Calu3 (cell line): ENCODE measurements at regions not wholly inside any gene's neighbourhood (a gene's known extent, or its start where the extent isn't known, plus 50 kb on each side); places are given as distances from the start of the nearest gene placed in this dataset.

ENCODE experiments used
- BruUV-seq: library from RNA; stranded (reverse); fragments of 400-500 nt; replicated peaks from 2 replicates; lab custom pipeline; 2021; lab: Mats Ljungman, UMichigan
- CTCF ChIA-PET: fragments of 300-600 bp; sonication (Branson Sonifier 250); formaldehyde crosslinking; loops from one replicate; lab custom pipeline; 2022; ENCODE audit warnings: antibody characterized with exemption; lab: Charles Lee
- DNase-seq: peaks from one replicate; pipeline ENCODE4 v3.0.0; 2022
- H3K27ac Mint-ChIP-seq: one replicate; pipeline ENCODE4 v1.8.0; 2022; ENCODE audit warnings: mixed read lengths; ENCODE audit not compliant: unreplicated experiment
- H3K27me3 Mint-ChIP-seq: one replicate; pipeline ENCODE4 v1.8.0; 2022; ENCODE audit warnings: mixed read lengths; ENCODE audit not compliant: unreplicated experiment
- H3K36me3 Mint-ChIP-seq: one replicate; pipeline ENCODE4 v1.8.0; 2022; ENCODE audit warnings: mild to moderate bottlenecking, moderate library complexity, mixed read lengths; ENCODE audit not compliant: insufficient read depth, unreplicated experiment
- H3K4me1 Mint-ChIP-seq: one replicate; pipeline ENCODE4 v1.8.0; 2022; ENCODE audit warnings: mild to moderate bottlenecking, low read depth, mixed read lengths; ENCODE audit not compliant: unreplicated experiment
- H3K4me3 Mint-ChIP-seq: one replicate; pipeline ENCODE4 v1.8.0; 2022; ENCODE audit warnings: mild to moderate bottlenecking, low read depth, moderate library complexity, mixed read lengths; ENCODE audit not compliant: unreplicated experiment
- H3K9me3 Mint-ChIP-seq: one replicate; pipeline ENCODE4 v1.8.0; 2022; ENCODE audit warnings: low read depth, mixed read lengths; ENCODE audit not compliant: unreplicated experiment
- intact Hi-C: fragments of 100-400 bp; cut with micrococcal nuclease; formaldehyde crosslinking; loops from one replicate; pipeline ENCODE4 v1.10.0; 2022; ENCODE audit not compliant: unreplicated experiment
- TF ChIP-seq, protein P1 (sequence below): fragments of 200-600 bp; IDR thresholded peaks from one replicate; pipeline ENCODE4 v1.8.0; 2022; ENCODE audit warnings: antibody characterized with exemption; ENCODE audit not compliant: unreplicated experiment

DNA sequence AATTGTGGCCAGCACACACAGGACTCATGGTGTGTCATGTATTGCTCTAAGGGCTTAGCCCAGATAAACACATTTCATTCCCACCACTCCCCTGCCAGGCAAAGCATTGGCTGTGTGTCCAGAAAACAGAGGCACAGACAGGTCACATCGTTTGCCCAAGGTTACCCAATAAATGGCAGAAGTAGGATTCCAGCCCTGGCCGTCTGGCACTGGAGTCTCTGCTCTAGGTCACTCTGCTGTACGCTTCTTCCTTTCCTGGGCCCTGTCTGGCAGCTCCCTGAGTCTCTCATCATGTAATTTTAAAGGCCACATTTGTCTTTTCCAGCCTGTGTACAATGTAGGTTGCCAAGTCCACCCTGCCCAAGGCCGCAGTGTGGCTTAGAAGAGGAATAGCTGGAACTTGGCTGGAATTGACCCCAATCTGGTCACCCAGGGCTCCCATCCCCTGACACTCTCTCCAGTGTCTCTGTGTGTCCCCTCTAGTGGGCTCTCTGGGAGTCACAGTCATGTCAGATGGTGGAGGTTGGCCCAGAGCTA is 264.5 kb upstream of the TSHZ3 start:
- no TSS peak for BruUV-seq
- H3K27ac Mint-ChIP-seq = no peak overlapping the region

DNA sequence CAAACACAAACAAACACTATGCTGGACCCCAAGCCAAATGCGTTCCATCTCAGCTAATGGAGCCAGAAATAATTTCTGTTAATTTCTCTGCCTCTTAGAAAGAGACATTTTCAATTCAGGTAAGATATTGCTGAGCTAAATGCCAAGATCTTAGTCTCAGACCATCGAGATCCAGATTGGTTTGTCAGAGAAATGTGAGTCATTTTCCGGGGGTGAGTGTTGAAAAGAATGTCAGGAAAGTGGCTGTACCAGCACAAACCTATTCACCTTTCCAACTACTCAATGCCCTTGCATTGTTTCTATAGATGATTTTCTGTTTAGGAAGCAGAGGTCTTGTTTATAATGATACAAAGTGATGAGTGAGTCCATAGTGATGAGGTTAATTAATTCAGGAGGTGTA is 266.8 kb upstream of the TSHZ3 start:
- BruUV-seq = no TSS peak
- Mint-ChIP-seq H3K4me1 (no peaks in the 10 kb centered on the region), H3K27me3 (no peaks in the 10 kb centered on the region), H3K36me3 (no peaks in the 10 kb centered on the region), H3K9me3 (peaks cover 11% of the 10 kb centered on the region), H3K27ac (no peak overlapping the region), H3K4me3 (no peak overlapping the region)
- CTCF ChIA-PET = no interaction called here
- TF ChIP-seq, protein P1, sequence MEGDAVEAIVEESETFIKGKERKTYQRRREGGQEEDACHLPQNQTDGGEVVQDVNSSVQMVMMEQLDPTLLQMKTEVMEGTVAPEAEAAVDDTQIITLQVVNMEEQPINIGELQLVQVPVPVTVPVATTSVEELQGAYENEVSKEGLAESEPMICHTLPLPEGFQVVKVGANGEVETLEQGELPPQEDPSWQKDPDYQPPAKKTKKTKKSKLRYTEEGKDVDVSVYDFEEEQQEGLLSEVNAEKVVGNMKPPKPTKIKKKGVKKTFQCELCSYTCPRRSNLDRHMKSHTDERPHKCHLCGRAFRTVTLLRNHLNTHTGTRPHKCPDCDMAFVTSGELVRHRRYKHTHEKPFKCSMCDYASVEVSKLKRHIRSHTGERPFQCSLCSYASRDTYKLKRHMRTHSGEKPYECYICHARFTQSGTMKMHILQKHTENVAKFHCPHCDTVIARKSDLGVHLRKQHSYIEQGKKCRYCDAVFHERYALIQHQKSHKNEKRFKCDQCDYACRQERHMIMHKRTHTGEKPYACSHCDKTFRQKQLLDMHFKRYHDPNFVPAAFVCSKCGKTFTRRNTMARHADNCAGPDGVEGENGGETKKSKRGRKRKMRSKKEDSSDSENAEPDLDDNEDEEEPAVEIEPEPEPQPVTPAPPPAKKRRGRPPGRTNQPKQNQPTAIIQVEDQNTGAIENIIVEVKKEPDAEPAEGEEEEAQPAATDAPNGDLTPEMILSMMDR = no peak
- intact Hi-C loops = no loop called here
- no peak for DNase-seq

More for the DNA sequence above, 264.5 kb upstream of the TSHZ3 start:
- Mint-ChIP-seq H3K9me3 (peaks cover 8% of the 10 kb centered on the region), H3K4me3 (no peak overlapping the region), H3K36me3 (no peaks in the 10 kb centered on the region), H3K4me1 (no peaks in the 10 kb centered on the region), H3K27me3 (no peaks in the 10 kb centered on the region)
- TF ChIP-seq, protein P1 = no peak
- intact Hi-C loops = no loop called here
- CTCF ChIA-PET = interaction anchor here (0.6 kb wide), 1 partner anchor 426 kb away, joined by 3 read pairs; no protein-coding TSS in a partner anchor
- no peak for DNase-seq

DNA sequence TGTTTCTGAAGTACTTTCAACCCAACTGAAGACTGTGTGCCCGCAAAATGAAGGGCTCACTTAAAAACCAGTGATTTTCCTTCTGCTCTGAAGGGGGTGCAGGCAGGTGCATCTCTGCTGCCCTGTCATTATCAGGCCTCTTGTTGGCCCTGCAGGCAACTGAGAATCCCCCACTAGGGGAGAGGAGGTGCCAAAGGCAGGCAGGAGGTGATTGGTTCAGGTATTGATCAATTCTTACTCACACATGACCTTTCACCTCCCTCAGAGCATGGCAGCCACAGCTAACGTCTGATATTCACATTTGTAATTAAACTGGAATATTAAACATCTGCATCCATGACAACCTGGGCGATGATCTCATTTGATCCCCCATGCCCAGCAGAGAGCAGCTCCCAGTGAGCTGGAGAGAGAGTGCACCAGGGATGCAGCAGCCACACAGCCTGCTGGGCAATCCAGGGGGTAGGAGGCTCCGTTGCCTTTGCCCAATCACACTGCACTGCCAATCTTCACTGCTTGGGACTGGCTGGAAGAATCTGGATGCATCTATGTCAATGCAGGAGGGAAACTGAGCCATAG is 267.9 kb upstream of the TSHZ3 start:
- intact Hi-C loops = no loop called here
- Mint-ChIP-seq H3K27me3 (no peaks in the 10 kb centered on the region), H3K27ac (no peak overlapping the region), H3K36me3 (no peaks in the 10 kb centered on the region), H3K4me3 (no peak overlapping the region), H3K4me1 (no peaks in the 10 kb centered on the region), H3K9me3 (peaks cover 3% of the 10 kb centered on the region)
- CTCF ChIA-PET = no interaction called here
- no TSS peak for BruUV-seq
- DNase-seq = no peak
- TF ChIP-seq, protein P1 = no peak

DNA sequence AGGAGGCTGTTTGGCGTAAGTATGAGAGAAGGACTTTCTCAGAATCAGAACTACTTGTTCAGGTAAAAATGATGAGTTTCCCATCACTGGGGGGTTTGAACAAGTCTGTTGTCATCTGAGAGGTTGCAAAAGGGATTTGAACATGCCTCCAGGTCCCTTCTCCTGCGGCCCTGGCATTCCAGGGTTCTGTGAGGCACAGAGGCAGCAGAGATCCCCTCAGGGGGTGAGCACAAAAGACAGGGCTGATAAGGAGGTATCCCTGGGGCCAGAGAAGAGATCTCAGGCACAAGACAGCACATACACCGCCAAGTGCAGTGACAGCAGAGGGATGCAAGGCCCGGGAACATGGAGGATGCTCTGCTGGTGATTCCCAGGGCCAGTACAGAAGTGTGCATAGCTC is 275.8 kb upstream of the TSHZ3 start:
- H3K9me3 Mint-ChIP-seq = peaks cover 9% of the 10 kb centered on the region
- no TSS peak for BruUV-seq
- CTCF ChIA-PET = no interaction called here
- intact Hi-C loops = no loop called here
- TF ChIP-seq, protein P1 = no peak
- H3K4me3 Mint-ChIP-seq = no peak overlapping the region
- H3K36me3 Mint-ChIP-seq = no peaks in the 10 kb centered on the region
- no peaks in the 10 kb centered on the region for H3K4me1 Mint-ChIP-seq
- no peak for DNase-seq
- H3K27ac Mint-ChIP-seq = no peak overlapping the region
- H3K27me3 Mint-ChIP-seq = no peaks in the 10 kb centered on the region
